Erythroblast (primary cell): ENCODE measurements at regions not wholly inside any gene's neighbourhood (a gene's known extent, or its start where the extent isn't known, plus 50 kb on each side); places are given as distances from the start of the nearest gene placed in this dataset.

Source experiments
- GATA1 ChIP-seq: IDR thresholded peaks from 2 replicates; pipeline ENCODE4 v1.6.1; 2011; ENCODE audit warnings: low read depth, mild to moderate bottlenecking, control low read depth, low read length, moderate library complexity
- POLR2A ChIP-seq: IDR thresholded peaks from 2 replicates; pipeline ENCODE4 v1.6.1; 2011; ENCODE audit warnings: mild to moderate bottlenecking, low read length

DNA sequence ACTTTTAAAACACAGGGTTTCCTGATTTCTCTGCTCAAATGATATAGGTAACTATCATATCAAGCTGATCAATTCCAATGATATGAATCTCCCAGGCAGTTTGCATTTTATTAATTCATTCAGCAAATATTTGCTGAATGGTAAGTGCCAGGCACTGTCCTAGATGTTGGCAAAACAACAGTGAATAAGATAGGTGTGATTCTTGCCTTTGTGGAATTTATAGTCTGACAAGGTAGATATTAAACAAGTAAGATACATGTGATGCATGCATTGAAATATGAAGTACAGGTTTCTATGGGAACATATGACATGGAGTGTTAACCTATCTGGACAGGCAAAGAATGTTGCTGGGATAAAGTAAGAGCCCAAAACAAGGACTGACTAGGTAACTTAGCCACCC lies 231.8 kb upstream of the DAB2 start:
- TF ChIP-seq POLR2A (no peak), GATA1 (no peak)
